GM21526 (cell line): ENCODE measurements at regions not wholly inside any gene's neighbourhood (a gene's known extent, or its start where the extent isn't known, plus 50 kb on each side); places are given as distances from the start of the nearest gene placed in this dataset.
"Not testable (repeated sequence)": the region's sequence is repeated elsewhere in the genome, so short reads cannot be mapped to it uniquely, and the experiment has no call there.

Source experiments
- ATAC-seq: cut with Tn5 transposase; IDR thresholded peaks from one replicate; pipeline ENCODE4 v1.9.1; 2021; ENCODE audit warnings: moderate library complexity; ENCODE audit not compliant: unreplicated experiment, low FRiP score

DNA sequence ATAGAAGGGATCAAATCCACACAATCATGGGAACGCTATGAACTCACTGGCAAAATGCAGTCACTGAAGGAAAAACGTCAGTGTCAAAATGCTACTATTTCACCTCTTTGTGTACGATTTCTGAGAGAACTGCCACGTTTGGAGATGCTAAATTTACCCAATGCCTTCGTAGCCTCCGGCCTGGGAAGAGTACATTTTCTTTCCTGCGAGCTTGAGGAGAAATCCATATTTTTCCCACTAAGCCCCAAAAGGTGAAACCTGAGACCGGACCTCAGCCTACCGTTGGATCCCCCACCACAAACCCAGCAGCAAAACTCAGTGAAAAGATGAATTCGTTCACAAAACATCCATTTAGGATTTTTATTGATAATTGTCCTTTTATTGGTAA is 131.7 kb downstream of the GPX5 start:
- no peak for ATAC-seq

DNA sequence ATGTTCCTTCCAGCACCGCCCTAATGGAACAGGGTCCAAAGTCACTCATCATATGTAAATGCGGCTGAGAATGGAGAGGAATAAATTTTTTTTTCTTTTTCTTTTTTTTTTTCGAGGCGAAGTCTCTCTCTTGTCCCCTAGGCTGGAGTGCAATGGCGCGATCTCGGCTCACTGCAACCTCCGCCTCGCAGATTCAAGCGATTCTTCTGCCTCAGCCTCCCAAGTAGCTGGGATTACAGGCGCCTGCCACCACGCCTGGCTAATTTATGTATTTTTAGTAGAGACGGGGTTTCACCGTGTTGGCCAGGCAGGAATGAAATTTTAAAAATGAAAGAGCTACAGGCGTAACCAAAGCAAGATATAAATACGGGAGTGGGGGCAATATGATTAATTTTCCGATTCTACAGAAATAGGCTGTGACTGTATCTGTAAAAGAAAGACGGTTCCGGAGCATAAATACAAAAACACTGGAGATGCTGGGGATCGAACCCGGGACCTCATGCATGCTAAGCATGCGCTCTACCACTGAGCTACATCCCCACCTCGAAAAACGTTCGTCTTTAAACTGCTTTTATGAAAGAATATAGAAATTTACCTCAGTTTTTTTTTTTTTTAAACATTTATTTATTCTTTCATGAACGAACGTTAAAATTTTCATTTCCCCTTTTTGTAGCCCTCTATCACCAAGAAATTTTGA is 132.2 kb downstream of the GPX5 start:
- no peak for ATAC-seq

DNA sequence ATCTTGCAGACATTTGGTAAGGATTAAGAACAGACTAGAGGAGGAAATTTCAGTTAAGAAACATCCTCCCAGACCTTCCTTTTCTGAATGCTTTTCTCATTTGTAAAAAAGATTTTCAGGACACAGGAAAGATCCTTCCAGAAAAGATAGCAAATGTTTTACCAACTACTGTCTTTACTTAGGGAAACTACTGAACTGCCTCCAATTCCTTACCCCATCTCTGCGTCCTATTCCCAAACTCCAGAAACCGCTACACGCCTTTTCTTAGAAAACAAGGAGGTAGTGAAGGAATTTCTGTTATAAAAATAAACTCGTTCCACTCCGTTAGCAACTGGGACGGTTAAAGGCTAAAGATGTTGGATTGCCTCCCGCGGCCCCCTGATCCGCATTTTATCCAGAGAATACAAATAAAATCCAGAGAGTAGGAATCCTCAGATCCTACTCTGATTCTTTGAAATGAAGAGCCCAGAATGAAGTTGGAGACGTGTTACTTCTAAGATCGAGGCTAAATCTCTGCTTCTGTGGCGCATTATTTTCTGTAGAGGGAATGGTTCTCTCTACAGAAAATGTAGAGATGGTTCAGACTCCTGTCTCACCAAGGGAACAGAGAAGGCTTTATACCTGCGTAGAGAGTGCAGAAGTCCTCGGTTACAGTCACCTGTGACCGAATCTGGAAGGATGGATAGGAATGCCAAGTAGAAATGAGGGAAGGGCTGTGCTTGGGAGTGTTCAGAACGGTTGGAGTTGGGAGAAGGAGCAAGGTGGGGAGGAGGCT is 133.0 kb downstream of the GPX5 start:
- ATAC-seq, result no peak

DNA sequence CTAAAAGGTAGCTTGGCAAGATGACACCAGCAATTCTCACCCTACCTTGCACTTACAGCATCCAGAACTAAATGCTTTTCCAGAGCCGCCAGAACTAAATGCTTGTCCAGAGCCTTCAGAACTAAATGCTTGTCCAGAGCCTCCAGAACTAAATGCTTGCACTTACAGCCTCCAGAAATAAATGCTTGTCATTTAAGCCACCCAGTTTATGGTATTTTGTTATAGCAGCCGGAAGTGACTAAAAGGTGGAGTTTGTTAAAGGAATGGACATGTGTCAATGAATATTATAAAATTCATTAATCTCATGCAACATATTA is 133.5 kb downstream of the GPX5 start:
- ATAC-seq, result no peak

DNA sequence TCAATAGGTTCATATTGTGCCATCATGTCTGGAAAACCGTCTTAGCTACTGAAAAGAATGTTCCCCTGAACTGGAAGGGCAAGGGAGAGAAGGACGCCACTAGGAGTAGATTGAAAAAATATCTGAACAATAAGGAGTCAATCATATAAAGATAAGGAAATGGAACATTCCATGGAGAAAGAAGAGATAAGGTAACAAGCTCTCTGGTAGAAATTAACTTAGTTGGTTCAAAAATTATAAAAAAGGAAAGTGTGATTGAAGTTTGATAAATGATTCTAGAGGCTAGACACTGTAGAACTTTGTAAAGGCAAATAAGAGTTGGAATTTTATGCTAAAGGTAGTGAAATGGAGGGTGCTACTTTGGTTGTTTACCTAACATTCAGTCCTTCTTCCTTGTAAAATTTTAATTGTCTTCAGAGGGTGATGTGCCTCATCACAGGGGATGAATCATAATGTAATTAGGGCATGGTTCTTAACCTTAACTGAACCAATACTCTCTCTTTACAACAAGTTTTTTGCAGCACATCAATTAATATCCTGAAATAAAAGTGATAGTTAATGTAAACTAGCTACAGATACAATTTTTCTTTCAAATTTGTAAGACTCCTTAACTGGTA is 135.5 kb downstream of the GPX5 start:
- ATAC-seq, result no peak

DNA sequence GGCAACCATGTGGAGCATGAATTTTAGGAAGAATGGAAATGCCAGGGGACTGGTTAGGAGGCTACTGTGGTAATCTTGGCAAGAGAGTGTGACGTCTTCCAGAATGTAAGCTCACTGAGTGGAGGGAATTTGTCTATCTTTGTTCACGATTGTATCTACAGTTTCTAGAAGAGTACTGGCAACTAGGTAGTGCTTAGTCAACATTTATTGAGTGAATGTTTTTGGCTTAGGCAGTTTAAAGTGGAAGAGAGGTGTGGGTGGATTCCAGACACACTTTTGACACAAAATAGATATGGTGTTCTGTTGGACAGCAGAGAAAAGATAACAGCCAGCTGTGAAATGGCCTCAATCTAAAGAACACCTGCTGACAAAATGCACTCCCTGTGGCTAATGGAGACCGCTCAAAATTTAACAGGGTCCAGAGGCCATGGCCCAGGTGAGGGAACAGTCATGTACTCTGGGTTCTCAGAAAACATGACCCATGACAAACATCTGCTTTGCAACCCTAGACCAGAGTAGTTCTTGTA is 139.3 kb downstream of the GPX5 start:
- no peak for ATAC-seq

DNA sequence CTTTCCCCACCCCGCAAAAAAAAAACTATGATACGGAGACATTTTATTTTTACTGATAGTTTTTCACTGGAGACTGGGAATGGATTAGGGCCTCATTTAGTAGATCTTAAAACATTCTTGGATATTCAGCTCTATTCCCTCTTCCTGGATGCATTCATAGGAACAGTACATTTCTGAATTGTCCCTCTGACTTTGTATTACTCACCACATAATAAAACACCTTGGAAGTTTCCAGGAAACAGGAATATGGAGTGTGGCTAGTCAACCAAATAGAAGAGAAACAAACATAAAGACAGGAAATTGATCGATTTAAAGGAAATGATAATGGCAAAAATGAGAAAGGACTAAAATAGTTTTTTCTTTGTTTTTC is 147.7 kb downstream of the GPX5 start:
- ATAC-seq, result no peak

DNA sequence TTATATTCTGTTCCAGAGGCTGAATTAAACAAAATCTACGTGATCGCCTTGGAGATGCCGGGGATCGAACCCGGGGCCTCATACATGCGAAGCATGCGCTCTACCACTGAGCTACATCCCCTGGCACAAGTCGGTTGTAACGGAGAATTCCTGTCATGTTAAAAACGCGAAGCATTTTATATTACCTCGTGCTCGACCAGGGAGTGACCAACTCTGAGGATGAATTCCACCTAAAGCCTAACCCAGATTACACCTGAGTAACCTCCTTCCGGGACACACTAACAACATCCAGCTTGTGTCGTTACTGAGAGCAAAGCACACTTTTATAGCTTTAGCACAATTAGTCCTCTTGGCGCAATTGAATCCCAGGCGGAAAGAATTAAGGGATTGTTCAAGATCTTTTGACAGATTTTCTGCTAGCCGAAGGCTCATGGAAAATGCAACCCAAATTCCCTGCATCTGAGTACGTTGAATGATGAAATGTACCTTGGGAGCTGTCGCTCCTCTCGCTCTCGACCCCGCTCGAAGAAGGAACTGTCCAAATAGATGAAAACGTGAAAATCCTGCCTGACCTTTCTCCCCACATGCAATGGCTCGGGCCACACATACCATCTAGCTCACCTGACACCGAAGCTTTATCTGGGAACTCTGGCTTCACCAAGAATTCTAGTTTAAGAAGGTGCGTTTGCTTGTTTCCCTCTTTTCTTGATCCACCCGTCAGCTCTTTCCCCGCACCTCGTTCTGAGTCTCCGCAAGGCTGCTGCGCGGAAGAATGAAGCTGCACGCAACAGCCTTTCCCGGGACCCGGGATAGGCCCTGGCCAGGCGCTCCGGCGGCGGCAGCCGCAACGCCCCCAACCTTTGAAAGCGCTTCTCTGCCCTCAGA is 148.3 kb downstream of the GPX5 start:
- ATAC-seq, result no peak

DNA sequence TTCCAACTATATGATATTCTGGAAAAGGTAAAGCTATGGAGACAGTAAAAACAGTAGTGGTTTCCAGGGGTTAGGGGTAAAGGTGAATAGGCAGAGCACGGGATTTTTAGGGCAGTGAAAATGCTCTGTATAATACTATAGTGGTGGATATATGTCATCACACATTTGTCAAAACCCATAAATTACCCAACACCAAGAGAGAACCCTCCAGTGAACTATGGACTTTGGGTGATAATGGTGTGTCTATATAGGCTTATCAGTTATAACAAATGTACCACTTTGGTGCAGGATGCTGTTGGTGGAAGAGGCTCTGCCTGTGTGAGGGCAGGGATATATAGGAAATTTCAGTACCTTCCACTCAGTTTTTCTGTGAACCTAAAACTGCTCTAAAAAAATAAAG is 149.9 kb downstream of the GPX5 start:
- no peak for ATAC-seq

DNA sequence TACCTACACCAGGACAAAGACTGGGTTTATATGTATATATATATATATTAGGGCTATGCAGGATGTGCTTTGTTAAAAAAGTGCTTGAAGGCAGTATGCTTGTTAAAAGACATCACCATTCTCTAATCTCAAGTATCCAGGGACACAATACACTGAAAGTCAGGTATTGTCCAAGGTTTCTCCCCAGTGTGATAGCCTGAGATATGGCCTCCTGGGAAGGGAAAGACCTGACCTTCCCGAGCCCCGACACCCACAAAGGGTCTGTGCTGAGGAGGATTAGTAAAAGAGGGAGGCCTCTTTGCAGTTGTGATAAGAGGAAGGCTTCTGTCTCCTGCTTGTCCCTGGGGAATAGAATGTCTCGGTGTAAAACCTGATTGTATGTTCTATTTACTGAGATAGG is 156.9 kb downstream of the GPX5 start:
- no peak for ATAC-seq

DNA sequence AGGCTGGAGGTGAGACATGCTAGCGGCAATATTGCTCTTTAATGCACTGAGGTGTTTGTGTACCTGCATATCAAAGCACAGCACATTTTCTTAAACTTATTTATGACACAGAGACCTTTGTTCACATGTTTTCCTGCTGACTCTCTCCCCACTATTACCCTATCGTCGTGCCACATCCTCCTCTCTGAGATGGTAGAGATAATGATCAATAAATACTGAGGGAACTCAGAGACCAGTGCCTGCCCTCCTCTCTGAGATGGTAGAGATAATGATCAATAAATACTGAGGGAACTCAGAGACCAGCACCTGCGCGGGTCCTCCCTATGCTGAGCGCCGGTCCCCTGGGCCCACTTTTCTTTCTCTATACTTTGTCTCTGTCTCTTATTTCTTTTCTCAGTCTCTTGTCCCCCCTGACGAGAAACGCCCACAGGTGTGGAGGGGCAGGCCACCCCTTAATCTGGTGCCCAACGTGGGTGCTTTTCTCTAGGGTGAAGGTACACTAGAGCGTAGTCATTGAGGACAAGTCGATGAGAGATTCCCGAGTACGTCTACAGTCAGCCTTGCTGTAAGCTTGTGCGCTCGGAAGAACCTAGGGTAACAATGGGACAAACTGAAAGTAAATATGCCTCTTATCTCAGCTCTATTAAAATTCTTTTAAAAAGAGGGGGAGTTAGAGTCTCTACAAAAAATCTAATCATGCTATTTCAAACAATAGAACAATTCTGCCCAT is 157.4 kb downstream of the GPX5 start:
- ATAC-seq, result not testable (repeated sequence)

DNA sequence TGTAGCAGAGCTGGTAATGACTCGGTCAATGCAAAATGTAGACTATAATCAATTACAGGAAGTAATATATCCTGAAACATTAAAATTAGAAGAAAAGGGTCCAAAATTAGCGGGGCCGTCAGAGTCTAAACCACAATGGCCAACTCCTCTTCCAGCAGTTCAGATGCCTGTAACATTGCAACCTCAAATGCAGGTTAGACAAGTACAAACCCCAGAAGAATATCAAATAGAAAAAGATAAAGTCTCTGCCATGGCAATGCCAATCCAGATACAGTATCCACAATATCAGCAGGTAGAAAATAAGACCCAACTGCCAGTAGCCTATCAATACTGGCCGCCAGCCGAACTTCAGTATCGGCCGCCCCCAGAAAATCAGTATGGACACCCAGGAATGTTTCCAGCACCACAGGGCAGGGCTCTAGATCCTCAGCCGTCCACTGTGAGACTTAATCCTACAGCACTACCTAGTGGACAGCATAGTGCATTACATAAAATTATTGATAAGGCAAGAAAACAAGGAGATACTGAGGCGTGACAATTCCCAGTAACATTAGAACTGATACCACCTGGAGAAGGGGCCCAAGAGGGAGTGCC is 158.4 kb downstream of the GPX5 start:
- no peak for ATAC-seq

DNA sequence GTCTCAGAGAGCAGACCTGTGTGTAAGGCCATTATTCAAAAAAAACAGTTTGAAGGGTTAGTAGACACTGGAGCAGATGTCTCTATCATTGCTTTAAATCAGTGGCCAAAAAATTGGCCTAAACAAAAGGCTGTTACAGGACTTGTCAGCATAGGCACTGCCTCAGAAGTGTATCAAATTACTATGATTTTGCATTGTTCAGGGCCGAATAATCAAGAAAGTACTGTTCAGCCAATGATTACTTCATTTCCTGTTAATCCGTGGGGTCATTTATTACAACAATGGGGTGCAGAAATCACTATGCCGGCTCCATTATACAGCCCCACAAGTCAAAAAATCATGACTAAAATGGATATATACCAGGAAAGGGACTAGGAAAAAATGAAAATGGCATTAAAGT is 160.3 kb downstream of the GPX5 start:
- ATAC-seq, result not testable (repeated sequence)

DNA sequence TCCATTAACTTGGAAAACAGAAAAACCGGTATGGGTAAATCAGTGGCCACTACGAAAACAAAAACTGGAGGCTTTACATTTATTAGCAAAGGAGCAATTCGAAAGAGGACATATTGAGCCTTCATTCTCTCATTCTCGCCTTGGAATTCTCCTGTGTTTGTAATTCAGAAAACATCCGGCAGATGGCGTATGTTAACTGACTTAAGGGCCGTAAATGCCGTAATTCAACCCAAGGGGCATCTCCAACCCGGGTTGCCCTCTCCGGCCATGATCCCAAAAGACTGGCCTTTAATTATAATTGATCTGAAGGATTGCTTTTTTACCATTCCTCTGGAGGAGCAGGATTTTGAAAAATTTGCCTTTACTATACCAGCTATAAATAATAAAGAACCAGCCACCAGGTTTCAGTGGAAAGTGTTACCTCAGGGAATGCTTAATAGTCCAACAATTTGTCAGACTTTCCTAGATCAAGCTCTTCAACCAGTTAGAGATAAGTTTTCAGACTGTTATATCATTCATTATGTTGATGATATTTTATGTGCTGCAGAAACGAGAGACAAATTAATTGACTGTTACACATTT is 160.9 kb downstream of the GPX5 start:
- ATAC-seq, result not testable (repeated sequence)

DNA sequence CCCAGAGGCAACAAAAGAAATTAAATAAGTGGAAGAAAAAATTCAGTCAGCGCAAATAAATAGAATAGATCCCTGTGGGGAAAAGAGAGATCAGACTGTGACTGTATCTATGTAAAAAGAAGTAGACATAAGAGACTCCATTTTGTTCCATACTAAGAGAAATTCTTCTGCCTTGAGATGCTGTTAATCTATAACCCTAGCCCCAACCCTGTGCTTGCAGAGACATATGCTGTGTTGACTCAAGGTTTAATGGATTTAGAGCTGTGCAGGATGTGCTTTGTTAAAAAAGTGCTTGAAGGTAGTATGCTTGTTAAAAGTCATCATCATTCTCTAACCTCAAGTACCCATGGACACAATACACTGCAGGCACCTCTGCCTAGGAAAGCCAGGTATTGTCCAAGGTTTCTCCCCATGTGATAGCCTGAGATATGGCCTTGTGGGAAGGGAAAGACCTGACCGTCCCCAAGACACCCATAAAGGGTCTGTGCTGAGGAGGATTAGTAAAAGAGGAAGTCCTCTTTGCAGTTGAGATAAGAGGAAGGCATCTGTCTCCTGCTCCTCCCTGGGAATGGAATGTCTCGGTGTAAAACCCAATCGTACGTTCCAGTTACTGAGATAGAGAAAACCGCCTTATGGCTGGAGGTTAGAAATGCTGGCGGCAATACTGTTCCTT is 161.8 kb downstream of the GPX5 start:
- not testable (repeated sequence) for ATAC-seq

DNA sequence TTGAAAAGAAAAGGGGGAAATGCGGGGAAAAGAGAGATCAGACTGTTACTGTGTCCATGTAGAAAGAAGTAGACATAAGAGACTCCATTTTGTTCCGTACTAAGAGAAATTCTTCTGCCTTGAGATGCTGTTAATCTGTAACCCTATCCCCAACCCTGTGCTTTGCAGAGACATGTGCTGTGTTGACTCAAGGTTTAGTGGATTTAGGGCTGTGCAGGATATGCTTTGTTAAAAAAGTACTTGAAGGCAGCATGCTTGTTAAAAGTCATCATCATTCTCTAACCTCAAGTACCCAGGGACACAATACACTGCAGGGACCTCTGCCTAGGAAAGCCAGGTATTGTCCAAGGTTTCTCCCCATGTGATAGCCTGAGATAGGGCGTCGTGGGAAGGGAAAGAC is 166.3 kb downstream of the GPX5 start:
- not testable (repeated sequence) for ATAC-seq

DNA sequence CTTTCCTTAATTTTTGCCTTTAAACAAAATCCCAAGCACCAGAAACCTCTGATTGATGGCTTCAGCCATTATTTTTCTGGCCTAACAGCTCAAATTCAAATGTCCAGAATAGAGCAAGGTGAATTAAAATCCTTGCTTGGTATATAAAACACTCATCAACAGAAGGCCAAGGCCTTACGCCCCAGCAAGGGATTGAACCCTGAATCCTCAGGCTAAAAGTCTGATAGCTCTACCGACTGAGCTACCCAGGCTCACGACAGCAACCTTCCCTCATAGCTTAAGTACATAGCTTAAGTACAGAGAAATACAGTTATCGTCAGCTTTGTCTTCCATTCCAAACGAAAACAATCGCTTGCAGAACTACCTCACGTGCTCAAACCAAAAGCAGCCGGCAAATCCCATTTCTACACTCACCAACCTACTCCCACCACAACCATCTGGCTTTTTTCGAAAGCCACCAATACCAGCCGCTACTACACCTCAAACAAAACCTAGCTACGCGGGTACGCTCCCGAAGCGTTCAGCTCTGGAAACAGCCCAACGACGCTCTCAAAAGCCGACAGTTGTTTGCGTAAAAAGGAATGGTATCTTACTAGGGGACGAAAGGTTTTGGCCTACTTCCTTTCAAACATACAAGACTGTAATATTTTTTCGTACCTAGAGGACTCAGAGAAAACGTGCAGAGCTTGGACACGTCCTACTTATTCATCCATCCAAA is 167.5 kb downstream of the GPX5 start:
- ATAC-seq, result no peak

DNA sequence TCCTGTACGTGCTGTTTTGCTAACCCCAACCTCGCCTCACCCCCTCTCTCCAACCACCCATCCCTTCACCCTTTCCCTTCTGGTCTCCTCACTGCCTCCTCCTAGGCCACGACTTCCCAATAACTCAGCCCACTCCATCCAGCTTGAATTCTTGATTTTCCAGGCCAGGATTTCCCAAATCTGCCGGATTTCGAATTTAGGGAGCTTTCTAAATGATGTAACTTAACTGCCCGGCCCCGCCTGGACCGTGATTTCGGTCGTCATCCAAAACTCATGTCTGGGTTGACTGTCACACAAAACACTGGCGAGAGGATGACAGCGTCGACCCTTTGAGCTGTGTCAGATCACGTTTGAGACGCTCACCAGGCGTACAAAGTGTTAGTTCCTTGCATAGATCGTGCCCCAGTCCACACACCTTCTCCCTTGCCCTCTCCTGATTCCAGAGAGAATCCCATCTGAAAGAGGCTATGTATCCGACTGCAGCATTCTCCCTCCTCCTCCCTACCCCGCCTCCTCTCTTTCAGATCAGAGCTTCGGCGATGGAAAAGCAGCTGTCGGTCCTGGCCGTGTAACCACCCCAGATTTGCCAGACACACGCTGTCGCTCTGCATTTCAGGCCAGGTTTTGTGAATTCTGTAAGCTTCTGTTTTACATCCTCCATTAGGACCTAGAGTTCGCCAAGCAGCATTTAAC is 168.2 kb downstream of the GPX5 start:
- ATAC-seq, result no peak
